Upper lobe of right lung (tissue), 1 donor: ENCODE measurements at regions not wholly inside any gene's neighbourhood (a gene's known extent, or its start where the extent isn't known, plus 50 kb on each side); places are given as distances from the start of the nearest gene placed in this dataset.

Source experiments
- ATAC-seq: fragments of 200-7000 bp; cut with Tn5 transposase; one replicate; pipeline ENCODE4 v1.9.1; 2020; ENCODE audit warnings: mild to moderate bottlenecking, moderate library complexity
- DNase-seq: peaks from one replicate; pipeline ENCODE4 v3.0.0-alpha.2; 2020
- H3K27ac ChIP-seq: fragments of 200-600 bp; one replicate; pipeline ENCODE4 v1.8.0; 2022
- H3K27me3 ChIP-seq: fragments of 200-600 bp; one replicate; pipeline ENCODE4 v1.8.0; 2022; ENCODE audit warnings: mild to moderate bottlenecking
- H3K36me3 ChIP-seq: fragments of 200-600 bp; one replicate; pipeline ENCODE4 v1.8.0; 2022
- H3K4me1 ChIP-seq: fragments of 200-600 bp; one replicate; pipeline ENCODE4 v1.8.0; 2022
- H3K4me3 ChIP-seq: fragments of 200-600 bp; one replicate; pipeline ENCODE4 v1.8.0; 2022; ENCODE audit warnings: mild to moderate bottlenecking
- H3K9me3 ChIP-seq: fragments of 200-600 bp; one replicate; pipeline ENCODE4 v1.8.0; 2022
- intact Hi-C: fragments of 100-400 bp; cut with DNase I; formaldehyde crosslinking; loops from one replicate; pipeline ENCODE4 v1.11.0; 2022
- TF ChIP-seq, protein P1 (sequence below): fragments of 200-600 bp; IDR thresholded peaks from one replicate; pipeline ENCODE4 v1.8.0; 2022; ENCODE audit warnings: antibody characterized with exemption
- donor health status: DM: no; HTN: yes; CAD: no; lungs with severe emphysema.

DNA sequence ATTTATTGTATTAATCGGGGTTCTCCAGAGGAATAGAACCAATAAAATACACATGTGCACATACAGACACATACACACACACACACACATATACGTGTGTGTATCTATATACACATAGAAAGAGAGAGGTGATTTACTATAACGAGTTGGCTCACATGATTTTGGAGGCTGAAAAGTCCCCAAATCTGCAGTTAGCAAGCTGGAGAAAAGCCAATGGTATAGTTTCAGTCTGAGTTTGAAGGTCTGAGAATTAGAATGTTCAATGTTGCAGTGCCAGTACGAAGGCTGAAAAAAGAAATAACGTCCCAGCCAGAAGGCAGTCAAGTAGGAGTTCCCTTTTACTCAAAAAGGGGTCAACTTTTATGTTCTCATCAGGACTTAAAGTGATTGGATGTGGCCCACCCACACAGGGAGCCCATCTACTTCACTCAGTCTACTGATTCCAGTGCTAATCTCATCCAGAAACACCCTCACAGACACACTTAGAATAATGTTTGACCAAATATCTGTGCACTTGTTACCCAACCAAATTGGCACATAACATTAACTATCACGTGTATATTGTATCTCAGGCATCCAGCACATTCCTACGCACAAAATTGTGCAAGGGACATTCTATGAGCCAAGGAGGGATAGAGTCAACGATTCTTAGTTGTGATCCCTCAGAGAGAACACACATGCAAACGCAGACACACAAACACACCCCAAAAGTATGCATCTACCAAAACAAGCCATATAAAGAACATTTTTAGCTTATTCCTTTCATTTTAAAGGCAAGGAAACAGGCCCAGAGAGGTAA, 195.5 kb upstream of the DUSP10 start:
- no peak overlapping the region for H3K4me3 ChIP-seq
- H3K36me3 ChIP-seq: no peaks in the 10 kb centered on the region
- H3K27me3 ChIP-seq: no peaks in the 10 kb centered on the region
- no peaks in the 10 kb centered on the region for H3K4me1 ChIP-seq
- ATAC-seq: peak; percentile 20
- H3K9me3 ChIP-seq: no peaks in the 10 kb centered on the region
- DNase-seq: no peak
- intact Hi-C loops: no loop called here
- TF ChIP-seq, protein P1, sequence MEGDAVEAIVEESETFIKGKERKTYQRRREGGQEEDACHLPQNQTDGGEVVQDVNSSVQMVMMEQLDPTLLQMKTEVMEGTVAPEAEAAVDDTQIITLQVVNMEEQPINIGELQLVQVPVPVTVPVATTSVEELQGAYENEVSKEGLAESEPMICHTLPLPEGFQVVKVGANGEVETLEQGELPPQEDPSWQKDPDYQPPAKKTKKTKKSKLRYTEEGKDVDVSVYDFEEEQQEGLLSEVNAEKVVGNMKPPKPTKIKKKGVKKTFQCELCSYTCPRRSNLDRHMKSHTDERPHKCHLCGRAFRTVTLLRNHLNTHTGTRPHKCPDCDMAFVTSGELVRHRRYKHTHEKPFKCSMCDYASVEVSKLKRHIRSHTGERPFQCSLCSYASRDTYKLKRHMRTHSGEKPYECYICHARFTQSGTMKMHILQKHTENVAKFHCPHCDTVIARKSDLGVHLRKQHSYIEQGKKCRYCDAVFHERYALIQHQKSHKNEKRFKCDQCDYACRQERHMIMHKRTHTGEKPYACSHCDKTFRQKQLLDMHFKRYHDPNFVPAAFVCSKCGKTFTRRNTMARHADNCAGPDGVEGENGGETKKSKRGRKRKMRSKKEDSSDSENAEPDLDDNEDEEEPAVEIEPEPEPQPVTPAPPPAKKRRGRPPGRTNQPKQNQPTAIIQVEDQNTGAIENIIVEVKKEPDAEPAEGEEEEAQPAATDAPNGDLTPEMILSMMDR: no peak
- H3K27ac ChIP-seq: no peak overlapping the region

DNA sequence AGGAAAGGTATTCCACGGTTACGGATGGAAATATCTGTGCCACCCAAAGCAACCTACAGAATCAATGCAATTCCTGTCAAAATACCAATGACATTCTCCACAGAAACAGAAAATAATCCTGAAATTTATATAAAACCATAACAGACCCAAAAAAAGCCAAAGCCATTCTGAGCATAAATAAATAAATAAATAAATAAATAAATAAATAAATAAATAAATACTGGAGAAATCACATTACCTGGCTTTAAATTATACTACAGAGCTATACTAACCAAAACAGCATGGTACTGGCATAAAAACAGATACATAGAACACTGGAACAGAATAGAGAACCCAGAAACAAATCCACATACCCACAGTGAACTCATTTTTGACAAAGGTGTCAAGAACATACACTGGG, 191.9 kb upstream of the DUSP10 start:
- H3K4me1 ChIP-seq: no peaks in the 10 kb centered on the region
- H3K27me3 ChIP-seq: no peaks in the 10 kb centered on the region
- H3K4me3 ChIP-seq: no peak overlapping the region
- no peak overlapping the region for H3K27ac ChIP-seq
- ATAC-seq (no peak), DNase-seq (no peak)
- intact Hi-C loops: no loop called here
- no peaks in the 10 kb centered on the region for H3K36me3 ChIP-seq
- TF ChIP-seq, protein P1: no peak
- no peaks in the 10 kb centered on the region for H3K9me3 ChIP-seq

DNA sequence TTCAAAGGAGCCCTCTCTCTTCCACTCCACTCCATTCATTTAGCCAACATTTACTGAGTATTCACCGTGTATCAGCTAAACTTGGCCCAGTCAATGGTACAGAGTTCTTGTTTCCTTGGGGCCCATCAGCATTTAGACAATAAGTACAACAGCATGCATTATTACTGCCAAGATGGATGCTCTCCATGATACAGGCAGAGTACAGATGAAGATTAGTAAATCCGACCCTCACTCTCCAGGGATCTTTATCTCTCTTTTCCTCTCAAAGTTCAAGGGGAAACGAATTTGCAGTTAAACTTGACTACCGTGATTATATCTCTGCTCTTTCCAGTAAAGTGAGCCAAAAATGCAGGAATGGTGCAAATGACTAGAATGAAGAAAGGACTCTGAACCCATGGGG, 184.6 kb upstream of the DUSP10 start:
- intact Hi-C loops: no loop called here
- no peaks in the 10 kb centered on the region for H3K4me1 ChIP-seq
- H3K9me3 ChIP-seq: no peaks in the 10 kb centered on the region
- DNase-seq (no peak), ATAC-seq (no peak)
- no peak overlapping the region for H3K27ac ChIP-seq
- H3K4me3 ChIP-seq: no peak overlapping the region
- H3K36me3 ChIP-seq: no peaks in the 10 kb centered on the region
- H3K27me3 ChIP-seq: no peaks in the 10 kb centered on the region
- TF ChIP-seq, protein P1: no peak

DNA sequence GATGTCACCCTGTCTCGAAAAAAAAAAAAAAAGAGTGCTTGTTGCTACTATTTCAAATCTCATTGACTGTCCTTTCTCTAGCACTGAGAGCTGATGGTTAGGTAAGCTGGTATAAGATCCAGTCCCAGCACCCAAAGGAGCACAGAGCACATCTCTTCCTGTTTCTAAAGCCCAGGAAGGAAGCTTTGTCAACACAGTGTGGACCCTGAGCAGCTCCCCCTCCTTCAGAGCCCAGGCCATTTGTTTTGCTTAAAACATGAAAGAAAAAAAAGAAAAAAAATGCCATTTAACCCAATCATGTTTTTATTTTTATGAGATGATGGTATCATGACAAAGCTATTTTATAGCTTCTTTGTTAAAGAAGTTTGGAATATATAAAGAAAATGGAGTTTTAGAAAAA, 184.1 kb upstream of the DUSP10 start:
- no peak overlapping the region for H3K27ac ChIP-seq
- TF ChIP-seq, protein P1: no peak
- H3K4me1 ChIP-seq: no peaks in the 10 kb centered on the region
- H3K36me3 ChIP-seq: no peaks in the 10 kb centered on the region
- H3K27me3 ChIP-seq: no peaks in the 10 kb centered on the region
- H3K4me3 ChIP-seq: no peak overlapping the region
- intact Hi-C loops: no loop called here
- ATAC-seq: no peak
- H3K9me3 ChIP-seq: no peaks in the 10 kb centered on the region
- DNase-seq: no peak

DNA sequence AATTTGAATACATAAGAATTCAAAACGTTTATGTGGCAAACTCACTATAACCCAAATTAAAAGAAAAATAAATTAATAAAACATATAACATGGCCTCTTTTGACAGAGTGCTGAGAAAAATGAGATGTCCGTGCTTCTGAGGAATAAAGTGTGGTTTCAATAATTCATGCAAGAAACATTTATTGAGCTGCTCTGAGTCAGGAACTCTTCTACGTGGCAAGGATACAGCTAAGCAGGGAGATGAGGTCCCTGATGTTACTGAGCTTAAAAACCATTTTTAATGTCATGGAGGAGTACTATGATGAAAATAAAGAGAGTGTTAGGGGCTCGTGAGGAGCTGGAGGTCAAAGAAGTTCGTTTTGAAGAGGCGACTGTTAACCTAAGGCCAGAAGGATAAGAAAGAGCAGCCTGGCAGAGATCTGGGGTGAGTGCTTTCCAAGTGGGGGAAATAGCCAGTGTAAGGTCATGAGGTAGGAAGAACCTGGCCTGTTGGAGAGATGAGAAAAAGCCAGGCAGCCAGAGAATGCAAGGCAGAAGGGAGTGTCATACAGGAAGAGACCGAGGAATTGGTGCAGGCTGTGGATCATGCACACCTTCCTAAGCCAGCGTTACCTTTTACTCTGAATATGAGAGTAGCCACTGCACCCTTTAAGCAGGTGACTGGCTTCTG, 182.2 kb upstream of the DUSP10 start:
- Histone ChIP-seq H3K4me1 (no peaks in the 10 kb centered on the region), H3K9me3 (no peaks in the 10 kb centered on the region), H3K27ac (no peak overlapping the region), H3K36me3 (no peaks in the 10 kb centered on the region), H3K27me3 (no peaks in the 10 kb centered on the region), H3K4me3 (no peak overlapping the region)
- TF ChIP-seq, protein P1: no peak
- no peak for ATAC-seq
- intact Hi-C loops: no loop called here
- no peak for DNase-seq
